ENCODE measurements at regions not wholly inside any gene's neighbourhood (a gene's known extent, or its start where the extent isn't known, plus 50 kb on each side); places are given as distances from the start of the nearest gene placed in this dataset.

- Histone ChIP-seq H3K4me2 (ENCODE audit: insufficient read depth in 1 of 2, low read depth in 2 of 2, low read length in 2 of 2) (no peak overlapping the region), H2BK120ac (replicated peaks; ENCODE audit: low read depth, low read length) (no peak overlapping the region), H2BK5ac (ENCODE audit: low read depth, low read length) (no peak overlapping the region), H2AFZ (ENCODE audit: low read length) (no peak overlapping the region), H3K23ac (ENCODE audit: insufficient read length) (no peak overlapping the region), H3K27ac (ENCODE audit: low read depth, low read length) (no peak overlapping the region), H4K91ac (replicated peaks; ENCODE audit: insufficient read length, low read length) (no peak overlapping the region), H3K36me3 (ENCODE audit: control insufficient read depth in 2 of 4, insufficient read depth in 4 of 4, low read length in 3 of 4) (no peaks in the 10 kb centered on the region), H3K56ac (replicated peaks; ENCODE audit: insufficient read length, low read depth, low read length) (no peak overlapping the region), H3K79me1 (ENCODE audit: low read depth, low read length) (no peaks in the 10 kb centered on the region), H2BK20ac (ENCODE audit: low read length) (no peak overlapping the region), H3K9ac (replicated peaks in 1 of 4; ENCODE audit: extremely low read depth in 1 of 4, low read depth in 3 of 4, low read length in 3 of 4) (no peak overlapping the region), H3K23me2 (ENCODE audit: low read depth, low read length) (no peaks in the 10 kb centered on the region), H4K8ac (ENCODE audit: extremely low read depth, insufficient read depth, low read length) (no peak overlapping the region), H2BK12ac (ENCODE audit: low read depth, low read length) (no peak overlapping the region), H3K27me3 (replicated peaks in 1 of 4; ENCODE audit: control insufficient read depth in 3 of 4, extremely low read depth in 1 of 4, insufficient read depth in 3 of 4, low read length in 3 of 4) (no peaks in the 10 kb centered on the region), H3K18ac (ENCODE audit: extremely low read depth, low read length) (no peak overlapping the region), H4K5ac (ENCODE audit: insufficient read length, low read depth, low read length) (no peak overlapping the region), H3K4me1 (replicated peaks in 1 of 4; ENCODE audit: control insufficient read depth in 3 of 4, insufficient read depth in 4 of 4, low read length in 3 of 4) (no peaks in the 10 kb centered on the region), H3K4ac (replicated peaks; ENCODE audit: insufficient read length, low read depth, low read length) (no peak overlapping the region), H3K14ac (ENCODE audit: insufficient read length) (no peak overlapping the region), H3K9me3 (ENCODE audit: insufficient read depth in 2 of 2, low read depth in 1 of 2, low read length in 1 of 2) (peaks cover 13 to 20% of the 10 kb centered on the region in 2 experiments; a peak in 3 of 4 replicates), H2AK5ac (ENCODE audit: low read depth, low read length) (no peak overlapping the region), H3K4me3 (ENCODE audit: extremely low read depth in 1 of 4, insufficient read depth in 2 of 4, low read depth in 3 of 4, low read length in 4 of 4) (no peak overlapping the region), H4K20me1 (replicated peaks in 1 of 2; ENCODE audit: control insufficient read depth in 1 of 2, insufficient read depth in 2 of 2, low read length in 2 of 2) (no peaks in the 10 kb centered on the region), H2BK15ac (ENCODE audit: low read length) (no peak overlapping the region), H3K79me2 (ENCODE audit: control insufficient read depth in 1 of 2, insufficient read depth in 2 of 2, low read length in 2 of 2) (no peaks in the 10 kb centered on the region)
- DNase-seq (ENCODE audit: low read depth in 1 of 2, low spot score in 2 of 2) (no peak), FAIRE-seq (no peak)
- ChIA-PET CTCF (ENCODE audit: partially characterized antibody) (no interaction called here), POLR2A (ENCODE audit: partially characterized antibody) (no interaction called here)
- 72% methylated on average over 6 of the region's 6 CpGs; no CpG with 5 or more reads in 1 of the 2 experiments for WGBS, 2 experiments (ENCODE audit: extremely low coverage in 1 of 2, insufficient coverage in 1 of 2, insufficient read length in 1 of 2, insufficient replicate concordance in 2 of 2, low coverage in 1 of 2, low lambda C conversion rate in 2 of 2, missing lambda C conversion rate in 1 of 2)
- no peak for TF ChIP-seq USF2 (IDR thresholded peaks at IDR 0.05; ENCODE audit: low read length)
- TF ChIP-seq KDM1A (IDR thresholded peaks at IDR 0.05; ENCODE audit: borderline replicate concordance, low read length) = no peak
- no peak for TF ChIP-seq CBX8 (IDR thresholded peaks at IDR 0.05; ENCODE audit: borderline replicate concordance, low read depth, low read length)
- no peak for TF ChIP-seq TBP (IDR thresholded peaks at IDR 0.05; ENCODE audit: low read depth, low read length)
- TF ChIP-seq SP1 (IDR thresholded peaks at IDR 0.05; ENCODE audit: low read depth, low read length) = no peak
- no peak for TF ChIP-seq TEAD4 (IDR thresholded peaks at IDR 0.05; ENCODE audit: low read depth, low read length)
- no peak for TF ChIP-seq SP4 (IDR thresholded peaks at IDR 0.05; ENCODE audit: low read length)
- TF ChIP-seq KDM4A (IDR thresholded peaks at IDR 0.05; ENCODE audit: low read depth, low read length, severe bottlenecking) = no peak
- no peak for TF ChIP-seq POLR2AphosphoS5 (IDR thresholded peaks at IDR 0.05; ENCODE audit: low read depth, low read length)
- TF ChIP-seq E2F6 (IDR thresholded peaks at IDR 0.05) = no peak
- TF ChIP-seq TAF1 (IDR thresholded peaks at IDR 0.05; ENCODE audit: low read depth, low read length) = no peak
- no peak for TF ChIP-seq CBX5 (IDR thresholded peaks at IDR 0.05; ENCODE audit: low read depth, low read length)
- TF ChIP-seq NANOG (IDR thresholded peaks at IDR 0.05; ENCODE audit: insufficient read depth, low read depth, low read length, poor library complexity, severe bottlenecking) = no peak
- TF ChIP-seq NRF1 (IDR thresholded peaks at IDR 0.05; ENCODE audit: low read depth, low read length) = no peak
- TF ChIP-seq POLR2A (IDR thresholded peaks at IDR 0.05; ENCODE audit: control extremely low read depth in 1 of 2, low read depth in 2 of 2, low read length in 2 of 2) = no peak
Measured at GRCh38 chr15:20407553-20407952, 134.0 kb downstream of the GOLGA6L6 start.
